SK-N-SH (cell line): ENCODE measurements at regions not wholly inside any gene's neighbourhood (a gene's known extent, or its start where the extent isn't known, plus 50 kb on each side); places are given as distances from the start of the nearest gene placed in this dataset.

Experiments
- CTCF ChIA-PET: fragments of 300-600, 350-600 bp; formaldehyde crosslinking; extraction: SDS; loops from one replicate; lab custom pipeline; 2021; lab: Yijun Ruan, JAX
- POLR2A ChIA-PET: fragments of 350-600 bp; sonication (Branson Sonifier 250); formaldehyde crosslinking; extraction: SDS; loops from one replicate; lab custom pipeline; 2020; ENCODE audit warnings: antibody characterized with exemption, inconsistent platforms; lab: Yijun Ruan, JAX
- DNase-seq: peaks from one replicate; pipeline ENCODE4 v3.0.0; 2012
- H2AFZ ChIP-seq: fragments of 200-600 bp; sonication (generic); 2 replicates; pipeline ENCODE4 v1.8.1; 2016; ENCODE audit warnings: antibody characterized with exemption, mild to moderate bottlenecking, low read depth
- H3F3A ChIP-seq: fragments of 200-600 bp; sonication (generic); replicated peaks from 2 replicates; pipeline ENCODE3; 2016; ENCODE audit warnings: antibody characterized with exemption, mild to moderate bottlenecking; ENCODE audit not compliant: insufficient read depth
- H3K27ac ChIP-seq, 2 experiments: fragments of 200-500 bp in 1 of 2; fragments of 200-600 bp in 1 of 2; sonication (Bioruptor generic) in 1 of 2; sonication (generic), shearing (Covaris generic) in 1 of 2; 2 replicates each; pipeline versions ENCODE4 v1.5.1 to v1.6.1; 2014 to 2016; ENCODE audit warnings: low read depth in 2 of 2, inconsistent platforms in 1 of 2, low read length in 1 of 2, mild to moderate bottlenecking in 1 of 2, mixed read lengths in 1 of 2
- H3K27me3 ChIP-seq: fragments of 200-600 bp; sonication (generic), shearing (Covaris generic); 2 replicates; pipeline ENCODE4 v1.6.1; 2016; ENCODE audit warnings: mixed run types; ENCODE audit not compliant: insufficient read depth
- H3K36me3 ChIP-seq, 2 experiments: fragments of 200-500 bp in 1 of 2; fragments of 200-600 bp in 1 of 2; sonication (Bioruptor generic) in 1 of 2; sonication (generic) in 1 of 2; replicated peaks in 1 of 2; 2 replicates each; pipeline versions ENCODE3 to v1.5.1; 2014 to 2016; ENCODE audit warnings: low read length in 1 of 2, mild to moderate bottlenecking in 1 of 2; ENCODE audit not compliant: insufficient read depth in 2 of 2, control insufficient read depth in 1 of 2
- H3K4me1 ChIP-seq, 2 experiments: fragments of 200-500 bp in 1 of 2; fragments of 200-600 bp in 1 of 2; sonication (Bioruptor generic) in 1 of 2; sonication (generic), shearing (Covaris generic) in 1 of 2; 2 replicates each; pipeline versions ENCODE4 v1.5.1 to v1.6.1; 2014 to 2016; ENCODE audit warnings: low read depth in 1 of 2, low read length in 1 of 2, mixed run types in 1 of 2; ENCODE audit not compliant: insufficient read depth in 2 of 2, control insufficient read depth in 1 of 2
- H3K4me2 ChIP-seq: fragments of 200-600 bp; sonication (generic), shearing (Covaris generic); 2 replicates; pipeline ENCODE4 v1.6.1; 2017; ENCODE audit warnings: mixed run types
- H3K4me3 ChIP-seq, 2 experiments: fragments of 200-500 bp in 1 of 2; fragments of 200-600 bp in 1 of 2; sonication (Bioruptor generic) in 1 of 2; sonication (generic), shearing (Covaris generic) in 1 of 2; 2 replicates each; pipeline versions ENCODE4 v1.5.1 to v1.8.1; 2014 to 2016; ENCODE audit warnings: low read depth in 2 of 2, inconsistent platforms in 1 of 2, low read length in 1 of 2, mild to moderate bottlenecking in 1 of 2, mixed read lengths in 1 of 2, moderate library complexity in 1 of 2
- H3K79me2 ChIP-seq: fragments of 200-600 bp; sonication (generic); 2 replicates; pipeline ENCODE4 v1.8.1; 2017; ENCODE audit warnings: mild to moderate bottlenecking; ENCODE audit not compliant: insufficient read depth
- H3K9ac ChIP-seq: fragments of 200-600 bp; sonication (generic); 2 replicates; pipeline ENCODE4 v1.6.1; 2017; ENCODE audit warnings: mixed run types
- H3K9me2 ChIP-seq: fragments of 200-600 bp; sonication (generic); 2 replicates; pipeline ENCODE4 v1.6.1; 2017; ENCODE audit warnings: mixed run types
- H3K9me3 ChIP-seq: fragments of 200-600 bp; sonication (generic); 2 replicates; pipeline ENCODE4 v1.6.1; 2017; ENCODE audit warnings: mixed run types, mild to moderate bottlenecking, moderate library complexity
- H4K20me1 ChIP-seq: fragments of 200-600 bp; sonication (generic); 2 replicates; pipeline ENCODE4 v1.6.1; 2017; ENCODE audit warnings: mild to moderate bottlenecking, mixed run types; ENCODE audit not compliant: insufficient read depth
- ELF1 ChIP-seq: IDR thresholded peaks from 2 replicates; pipeline ENCODE4 v1.4.0; 2012
- EP300 ChIP-seq, 2 experiments: IDR thresholded peaks; 2 replicates each; pipeline versions ENCODE4 v1.4.0 to v1.6.1; 2012; ENCODE audit warnings: borderline replicate concordance in 1 of 2, low read depth in 1 of 2, low read length in 1 of 2
- EZH2phosphoT487 ChIP-seq: fragments of 200-600 bp; sonication (generic); IDR thresholded peaks from 2 replicates; pipeline ENCODE4 v1.6.1; 2017; ENCODE audit warnings: low read depth, mixed run types, mild to moderate bottlenecking, antibody characterized with exemption, moderate library complexity, borderline replicate concordance
- FOSL2 ChIP-seq: IDR thresholded peaks from 2 replicates; pipeline ENCODE4 v1.4.0; 2012; ENCODE audit warnings: low read depth, mild to moderate bottlenecking, moderate library complexity, borderline replicate concordance
- FOXJ3 ChIP-seq: sonication (generic); formaldehyde crosslinking; IDR thresholded peaks from 2 replicates; pipeline ENCODE4 v1.5.1; 2020; ENCODE audit warnings: mild to moderate bottlenecking, missing genetic modification reagents
- GATA2 ChIP-seq: sonication (generic); formaldehyde crosslinking; IDR thresholded peaks from 2 replicates; pipeline ENCODE4 v1.5.0; 2020; ENCODE audit warnings: mild to moderate bottlenecking, missing genetic modification reagents
- IRF3 ChIP-seq: fragments of 150-350 bp; IDR thresholded peaks from 2 replicates; pipeline ENCODE4 v1.6.1; 2016; ENCODE audit warnings: mild to moderate bottlenecking, low read depth, low read length
- MAX ChIP-seq: IDR thresholded peaks from 2 replicates; pipeline ENCODE4 v1.4.0; 2012; ENCODE audit warnings: low read depth
- NRF1 ChIP-seq: IDR thresholded peaks from 2 replicates; pipeline ENCODE4 v1.6.1; 2012; ENCODE audit warnings: low read depth, mild to moderate bottlenecking, low read length
- RAD21 ChIP-seq: IDR thresholded peaks from 2 replicates; pipeline ENCODE4 v1.6.1; 2012; ENCODE audit warnings: mild to moderate bottlenecking, low read length
- RXRA ChIP-seq: IDR thresholded peaks from 2 replicates; pipeline ENCODE4 v1.4.0; 2012; ENCODE audit warnings: low read depth, mild to moderate bottlenecking, borderline replicate concordance
- TEAD4 ChIP-seq: IDR thresholded peaks from 2 replicates; pipeline ENCODE4 v1.4.0; 2012; ENCODE audit warnings: mild to moderate bottlenecking, borderline replicate concordance; ENCODE audit not compliant: insufficient read depth
- YY1 ChIP-seq: IDR thresholded peaks from 2 replicates; pipeline ENCODE4 v1.4.0; 2012; ENCODE audit warnings: low read depth, mild to moderate bottlenecking
- WGBS: methylation state at CpG from one replicate; pipeline ENCODE4 v1.1.6; 2017; ENCODE audit warnings: low lambda C conversion rate; 5-methylcytosine and 5-hydroxymethylcytosine counted together
- TF ChIP-seq, protein P1 (sequence below): IDR thresholded peaks from 2 replicates; pipeline ENCODE4; 2012
- TF ChIP-seq, protein P2 (sequence below): IDR thresholded peaks from 2 replicates; pipeline ENCODE4 v1.6.1; 2012; ENCODE audit warnings: mild to moderate bottlenecking, low read depth, low read length, moderate library complexity

DNA sequence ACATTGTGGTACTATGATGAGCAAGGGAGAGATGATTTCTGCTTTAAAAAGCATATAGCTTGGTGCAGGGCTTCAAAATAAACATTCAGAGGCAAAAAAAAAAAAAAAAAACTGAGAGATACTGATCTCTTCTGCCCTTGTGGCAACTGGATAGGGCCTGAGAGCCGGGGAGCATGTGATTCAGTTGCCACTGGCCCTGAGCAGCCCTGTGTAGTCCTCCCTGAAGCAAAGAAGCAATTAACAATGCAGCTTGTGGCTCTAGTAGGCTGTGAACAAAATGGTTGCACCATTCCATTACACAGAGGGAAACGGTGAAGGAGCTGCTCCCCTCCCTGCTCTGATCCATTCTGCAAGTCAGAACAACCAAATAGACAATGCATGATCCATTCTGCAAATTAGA is 347.5 kb upstream of the DAB2 start:
- Histone ChIP-seq H3K9ac (no peak overlapping the region), H3K27me3 (0 out of 2 replicates have a peak, but pooled peaks cover 4% of the 10 kb centered on the region), H3K4me2 (no peak overlapping the region), H2AFZ (no peak overlapping the region), H3K36me3 (no peaks in the 10 kb centered on the region), H3K79me2 (no peaks in the 10 kb centered on the region), H3K4me3 (no peak overlapping the region), H3K9me2 (no peaks in the 10 kb centered on the region), H3F3A (peaks cover 2% of the 10 kb centered on the region), H4K20me1 (no peaks in the 10 kb centered on the region)
- CTCF ChIA-PET, result no interaction called here
- WGBS, result 8% methylated on average over 2 of the region's 2 CpGs
- no peak for DNase-seq
- TF ChIP-seq IRF3 (no peak), FOXJ3 (no peak), YY1 (no peak), FOSL2 (no peak), NRF1 (no peak), ELF1 (no peak), EZH2phosphoT487 (no peak), EP300 (IDR thresholded peaks at IDR 0.05; ENCODE audit: borderline replicate concordance in 1 of 2, low read depth in 1 of 2, low read length in 1 of 2) (no peak)
- TF ChIP-seq, protein P1, sequence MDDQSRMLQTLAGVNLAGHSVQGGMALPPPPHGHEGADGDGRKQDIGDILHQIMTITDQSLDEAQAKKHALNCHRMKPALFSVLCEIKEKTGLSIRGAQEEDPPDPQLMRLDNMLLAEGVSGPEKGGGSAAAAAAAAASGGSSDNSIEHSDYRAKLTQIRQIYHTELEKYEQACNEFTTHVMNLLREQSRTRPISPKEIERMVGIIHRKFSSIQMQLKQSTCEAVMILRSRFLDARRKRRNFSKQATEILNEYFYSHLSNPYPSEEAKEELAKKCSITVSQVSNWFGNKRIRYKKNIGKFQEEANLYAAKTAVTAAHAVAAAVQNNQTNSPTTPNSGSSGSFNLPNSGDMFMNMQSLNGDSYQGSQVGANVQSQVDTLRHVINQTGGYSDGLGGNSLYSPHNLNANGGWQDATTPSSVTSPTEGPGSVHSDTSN, result no peak
- TF ChIP-seq, protein P2, sequence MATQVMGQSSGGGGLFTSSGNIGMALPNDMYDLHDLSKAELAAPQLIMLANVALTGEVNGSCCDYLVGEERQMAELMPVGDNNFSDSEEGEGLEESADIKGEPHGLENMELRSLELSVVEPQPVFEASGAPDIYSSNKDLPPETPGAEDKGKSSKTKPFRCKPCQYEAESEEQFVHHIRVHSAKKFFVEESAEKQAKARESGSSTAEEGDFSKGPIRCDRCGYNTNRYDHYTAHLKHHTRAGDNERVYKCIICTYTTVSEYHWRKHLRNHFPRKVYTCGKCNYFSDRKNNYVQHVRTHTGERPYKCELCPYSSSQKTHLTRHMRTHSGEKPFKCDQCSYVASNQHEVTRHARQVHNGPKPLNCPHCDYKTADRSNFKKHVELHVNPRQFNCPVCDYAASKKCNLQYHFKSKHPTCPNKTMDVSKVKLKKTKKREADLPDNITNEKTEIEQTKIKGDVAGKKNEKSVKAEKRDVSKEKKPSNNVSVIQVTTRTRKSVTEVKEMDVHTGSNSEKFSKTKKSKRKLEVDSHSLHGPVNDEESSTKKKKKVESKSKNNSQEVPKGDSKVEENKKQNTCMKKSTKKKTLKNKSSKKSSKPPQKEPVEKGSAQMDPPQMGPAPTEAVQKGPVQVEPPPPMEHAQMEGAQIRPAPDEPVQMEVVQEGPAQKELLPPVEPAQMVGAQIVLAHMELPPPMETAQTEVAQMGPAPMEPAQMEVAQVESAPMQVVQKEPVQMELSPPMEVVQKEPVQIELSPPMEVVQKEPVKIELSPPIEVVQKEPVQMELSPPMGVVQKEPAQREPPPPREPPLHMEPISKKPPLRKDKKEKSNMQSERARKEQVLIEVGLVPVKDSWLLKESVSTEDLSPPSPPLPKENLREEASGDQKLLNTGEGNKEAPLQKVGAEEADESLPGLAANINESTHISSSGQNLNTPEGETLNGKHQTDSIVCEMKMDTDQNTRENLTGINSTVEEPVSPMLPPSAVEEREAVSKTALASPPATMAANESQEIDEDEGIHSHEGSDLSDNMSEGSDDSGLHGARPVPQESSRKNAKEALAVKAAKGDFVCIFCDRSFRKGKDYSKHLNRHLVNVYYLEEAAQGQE, result no peak
- TF ChIP-seq, all 33 proteins: peak for 0
- POLR2A ChIA-PET, result no interaction called here
- Histone ChIP-seq H3K9me3 (no peaks in the 10 kb centered on the region), H3K27ac (no peak overlapping the region), H3K4me1 (no peaks in the 10 kb centered on the region)

DNA sequence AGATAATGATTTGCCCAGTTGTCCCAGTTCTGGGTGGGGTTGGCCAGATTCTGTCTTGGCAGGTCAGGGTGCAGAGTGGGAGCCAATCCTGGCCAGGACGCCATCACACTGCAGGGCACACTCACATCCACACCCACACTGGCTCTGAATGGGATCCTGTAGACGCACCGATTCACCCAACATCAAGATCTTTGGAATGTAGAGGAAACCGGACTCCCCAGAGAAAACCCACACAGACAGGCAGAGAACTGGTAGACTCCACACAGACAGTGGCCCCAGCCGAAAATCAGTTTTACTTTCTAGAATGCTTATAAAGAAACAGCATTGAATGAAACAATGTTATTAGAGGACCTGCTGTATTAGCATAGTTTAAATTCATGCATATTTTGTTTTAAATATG is 343.1 kb upstream of the DAB2 start:
- WGBS, result 18% methylated on average over 5 of the region's 5 CpGs
- Histone ChIP-seq H3F3A (no peaks in the 10 kb centered on the region), H3K4me3 (no peak overlapping the region), H3K4me2 (no peak overlapping the region), H3K79me2 (no peaks in the 10 kb centered on the region)
- POLR2A ChIA-PET, result no interaction called here
- TF ChIP-seq RAD21, result no peak
- TF ChIP-seq RXRA, result no peak
- no peak for TF ChIP-seq MAX
- TF ChIP-seq TEAD4, result no peak
- no peak for TF ChIP-seq GATA2
- TF ChIP-seq, all 33 proteins: peak for 0
- no peaks in the 10 kb centered on the region for H3K9me3 ChIP-seq
- H3K9me2 ChIP-seq, result no peaks in the 10 kb centered on the region
- H3K36me3 ChIP-seq, result no peaks in the 10 kb centered on the region
- no peak overlapping the region for H2AFZ ChIP-seq
- no peaks in the 10 kb centered on the region for H3K4me1 ChIP-seq
- no peaks in the 10 kb centered on the region for H4K20me1 ChIP-seq
- H3K9ac ChIP-seq, result no peak overlapping the region
- no peak for DNase-seq
- CTCF ChIA-PET, result no interaction called here
- H3K27me3 ChIP-seq, result 0 out of 2 replicates have a peak, but pooled peaks cover 4% of the 10 kb centered on the region
- H3K27ac ChIP-seq, result no peak overlapping the region
